ENCODE measurements at regions not wholly inside any gene's neighbourhood (a gene's known extent, or its start where the extent isn't known, plus 50 kb on each side); places are given as distances from the start of the nearest gene placed in this dataset.

DNA sequence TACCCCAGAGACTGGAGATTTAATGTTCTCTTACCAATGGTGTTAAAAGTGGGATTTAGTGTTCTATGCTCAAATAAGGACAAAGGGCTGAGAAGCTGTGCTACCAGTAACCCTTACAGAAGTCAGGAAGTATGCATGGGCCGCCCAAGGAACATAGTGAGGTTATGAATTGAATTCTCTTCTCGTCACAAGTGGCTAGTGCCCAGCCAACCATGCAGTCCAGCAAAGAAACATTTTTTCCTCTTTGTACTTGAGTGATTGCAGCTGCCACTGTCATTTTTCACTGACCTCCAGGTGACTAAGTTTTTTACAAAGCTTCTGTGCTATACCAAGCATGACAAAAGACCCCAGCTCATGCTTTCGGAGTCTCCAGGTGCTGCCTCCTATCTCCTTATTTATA, 110.6 kb upstream of the DCBLD2 start (continued):
- TF ChIP-seq, protein P1, sequence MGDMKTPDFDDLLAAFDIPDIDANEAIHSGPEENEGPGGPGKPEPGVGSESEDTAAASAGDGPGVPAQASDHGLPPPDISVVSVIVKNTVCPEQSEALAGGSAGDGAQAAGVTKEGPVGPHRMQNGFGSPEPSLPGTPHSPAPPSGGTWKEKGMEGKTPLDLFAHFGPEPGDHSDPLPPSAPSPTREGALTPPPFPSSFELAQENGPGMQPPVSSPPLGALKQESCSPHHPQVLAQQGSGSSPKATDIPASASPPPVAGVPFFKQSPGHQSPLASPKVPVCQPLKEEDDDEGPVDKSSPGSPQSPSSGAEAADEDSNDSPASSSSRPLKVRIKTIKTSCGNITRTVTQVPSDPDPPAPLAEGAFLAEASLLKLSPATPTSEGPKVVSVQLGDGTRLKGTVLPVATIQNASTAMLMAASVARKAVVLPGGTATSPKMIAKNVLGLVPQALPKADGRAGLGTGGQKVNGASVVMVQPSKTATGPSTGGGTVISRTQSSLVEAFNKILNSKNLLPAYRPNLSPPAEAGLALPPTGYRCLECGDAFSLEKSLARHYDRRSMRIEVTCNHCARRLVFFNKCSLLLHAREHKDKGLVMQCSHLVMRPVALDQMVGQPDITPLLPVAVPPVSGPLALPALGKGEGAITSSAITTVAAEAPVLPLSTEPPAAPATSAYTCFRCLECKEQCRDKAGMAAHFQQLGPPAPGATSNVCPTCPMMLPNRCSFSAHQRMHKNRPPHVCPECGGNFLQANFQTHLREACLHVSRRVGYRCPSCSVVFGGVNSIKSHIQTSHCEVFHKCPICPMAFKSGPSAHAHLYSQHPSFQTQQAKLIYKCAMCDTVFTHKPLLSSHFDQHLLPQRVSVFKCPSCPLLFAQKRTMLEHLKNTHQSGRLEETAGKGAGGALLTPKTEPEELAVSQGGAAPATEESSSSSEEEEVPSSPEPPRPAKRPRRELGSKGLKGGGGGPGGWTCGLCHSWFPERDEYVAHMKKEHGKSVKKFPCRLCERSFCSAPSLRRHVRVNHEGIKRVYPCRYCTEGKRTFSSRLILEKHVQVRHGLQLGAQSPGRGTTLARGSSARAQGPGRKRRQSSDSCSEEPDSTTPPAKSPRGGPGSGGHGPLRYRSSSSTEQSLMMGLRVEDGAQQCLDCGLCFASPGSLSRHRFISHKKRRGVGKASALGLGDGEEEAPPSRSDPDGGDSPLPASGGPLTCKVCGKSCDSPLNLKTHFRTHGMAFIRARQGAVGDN (IDR thresholded peaks at IDR 0.05), result no peak

DNA sequence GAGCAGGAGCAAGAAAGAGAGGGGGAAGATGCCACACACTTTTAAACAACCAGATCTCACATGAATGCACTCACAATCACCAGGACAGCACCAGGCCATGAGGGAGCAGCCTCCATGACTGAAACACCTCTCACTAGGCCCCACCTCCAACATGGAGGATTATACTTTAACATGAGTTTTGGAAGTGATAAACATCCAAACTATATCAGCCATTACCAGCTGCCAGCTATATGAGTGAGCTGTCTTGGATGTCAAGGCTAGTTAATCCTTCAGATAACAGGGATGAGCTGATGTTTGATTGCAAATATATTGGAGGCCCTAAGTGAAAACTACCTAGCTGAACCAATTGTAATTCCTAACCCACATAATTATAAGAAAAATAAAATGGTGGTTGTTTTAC, 108.4 kb upstream of the DCBLD2 start:
- H3K9me3 ChIP-seq (replicated peaks; ENCODE audit: control insufficient read depth, insufficient read depth, low read length), result no peaks in the 10 kb centered on the region
- ChIA-PET POLR2A (no interaction called here), RAD21 (ENCODE audit: unreplicated experiment) (no interaction called here), SMC1A (ENCODE audit: uncharacterized antibody, unreplicated experiment) (interaction anchor here (0.8 kb wide), 1 partner anchor 16 kb away, joined by 3 read pairs; no protein-coding TSS in a partner anchor), CTCF (interaction anchor here (1.1 to 2.4 kb wide), 2 partner anchors 14 to 15 kb away, joined by 7 to 11 read pairs; no protein-coding TSS in a partner anchor)
- in situ Hi-C loops (cut with MboI) (no loop called here), intact Hi-C loops (cut with micrococcal nuclease; ENCODE audit: unreplicated experiment) (no loop called here)
- no TSS peak for BruUV-seq (replicated peaks)
- H3K4me2 ChIP-seq (ENCODE audit: control insufficient read depth, insufficient read depth), result no peak overlapping the region
- no peak for ATAC-seq
- no peaks in the 10 kb centered on the region for H3K79me2 ChIP-seq (ENCODE audit: control insufficient read depth, insufficient read depth, low read length)
- no peak overlapping the region for H2AFZ ChIP-seq (ENCODE audit: control insufficient read depth, low read depth, low read length)
- FAIRE-seq, result no peak
- no peak overlapping the region for H3K9ac ChIP-seq (ENCODE audit: control insufficient read depth, insufficient read depth, low read length)
- H3K27ac ChIP-seq (ENCODE audit: control insufficient read depth, insufficient read depth), result no peak overlapping the region
- no peaks in the 10 kb centered on the region for H4K20me1 ChIP-seq (ENCODE audit: control insufficient read depth, insufficient read depth)
- H3K4me1 ChIP-seq (ENCODE audit: control insufficient read depth, insufficient read depth, low read length), result peaks cover 8% of the 10 kb centered on the region; the same call in 1 of the 2 replicates
- DNase-seq (ENCODE audit: low read depth, low spot score), result no peak
- H3K4me3 ChIP-seq, result no peak overlapping the region
- H3K36me3 ChIP-seq (ENCODE audit: control insufficient read depth in 2 of 2, insufficient read depth in 2 of 2, low read length in 1 of 2), result no peaks in the 10 kb centered on the region
- H3K27me3 ChIP-seq (replicated peaks in 1 of 2; ENCODE audit: control insufficient read depth in 2 of 2, insufficient read depth in 2 of 2, low read length in 1 of 2), result no peaks in the 10 kb centered on the region
- TF ChIP-seq NRF1 (conservative IDR thresholded peaks at IDR 0.05; ENCODE audit: low read depth, low read length), result no peak
- TF ChIP-seq, protein P2, sequence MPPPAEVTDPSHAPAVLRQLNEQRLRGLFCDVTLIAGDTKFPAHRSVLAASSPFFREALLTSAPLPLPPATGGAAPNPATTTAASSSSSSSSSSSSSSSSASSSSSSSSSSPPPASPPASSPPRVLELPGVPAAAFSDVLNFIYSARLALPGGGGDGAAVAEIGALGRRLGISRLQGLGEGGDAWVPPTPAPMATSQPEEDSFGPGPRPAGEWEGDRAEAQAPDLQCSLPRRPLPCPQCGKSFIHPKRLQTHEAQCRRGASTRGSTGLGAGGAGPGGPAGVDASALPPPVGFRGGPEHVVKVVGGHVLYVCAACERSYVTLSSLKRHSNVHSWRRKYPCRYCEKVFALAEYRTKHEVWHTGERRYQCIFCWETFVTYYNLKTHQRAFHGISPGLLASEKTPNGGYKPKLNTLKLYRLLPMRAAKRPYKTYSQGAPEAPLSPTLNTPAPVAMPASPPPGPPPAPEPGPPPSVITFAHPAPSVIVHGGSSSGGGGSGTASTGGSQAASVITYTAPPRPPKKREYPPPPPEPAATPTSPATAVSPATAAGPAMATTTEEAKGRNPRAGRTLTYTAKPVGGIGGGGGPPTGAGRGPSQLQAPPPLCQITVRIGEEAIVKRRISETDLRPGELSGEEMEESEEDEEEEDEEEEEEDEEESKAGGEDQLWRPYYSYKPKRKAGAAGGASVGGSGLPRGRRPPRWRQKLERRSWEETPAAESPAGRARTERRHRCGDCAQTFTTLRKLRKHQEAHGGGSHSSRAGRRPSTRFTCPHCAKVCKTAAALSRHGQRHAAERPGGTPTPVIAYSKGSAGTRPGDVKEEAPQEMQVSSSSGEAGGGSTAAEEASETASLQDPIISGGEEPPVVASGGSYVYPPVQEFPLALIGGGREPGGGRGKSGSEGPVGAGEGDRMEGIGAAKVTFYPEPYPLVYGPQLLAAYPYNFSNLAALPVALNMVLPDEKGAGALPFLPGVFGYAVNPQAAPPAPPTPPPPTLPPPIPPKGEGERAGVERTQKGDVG (CRISPR knock-in tag; IDR thresholded peaks at IDR 0.05), result no peak
- TF ChIP-seq, protein P3, sequence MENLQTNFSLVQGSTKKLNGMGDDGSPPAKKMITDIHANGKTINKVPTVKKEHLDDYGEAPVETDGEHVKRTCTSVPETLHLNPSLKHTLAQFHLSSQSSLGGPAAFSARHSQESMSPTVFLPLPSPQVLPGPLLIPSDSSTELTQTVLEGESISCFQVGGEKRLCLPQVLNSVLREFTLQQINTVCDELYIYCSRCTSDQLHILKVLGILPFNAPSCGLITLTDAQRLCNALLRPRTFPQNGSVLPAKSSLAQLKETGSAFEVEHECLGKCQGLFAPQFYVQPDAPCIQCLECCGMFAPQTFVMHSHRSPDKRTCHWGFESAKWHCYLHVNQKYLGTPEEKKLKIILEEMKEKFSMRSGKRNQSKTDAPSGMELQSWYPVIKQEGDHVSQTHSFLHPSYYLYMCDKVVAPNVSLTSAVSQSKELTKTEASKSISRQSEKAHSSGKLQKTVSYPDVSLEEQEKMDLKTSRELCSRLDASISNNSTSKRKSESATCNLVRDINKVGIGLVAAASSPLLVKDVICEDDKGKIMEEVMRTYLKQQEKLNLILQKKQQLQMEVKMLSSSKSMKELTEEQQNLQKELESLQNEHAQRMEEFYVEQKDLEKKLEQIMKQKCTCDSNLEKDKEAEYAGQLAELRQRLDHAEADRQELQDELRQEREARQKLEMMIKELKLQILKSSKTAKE (IDR thresholded peaks at IDR 0.05; ENCODE audit: low read depth, poor library complexity, severe bottlenecking), result no peak
- TF ChIP-seq, protein P4, sequence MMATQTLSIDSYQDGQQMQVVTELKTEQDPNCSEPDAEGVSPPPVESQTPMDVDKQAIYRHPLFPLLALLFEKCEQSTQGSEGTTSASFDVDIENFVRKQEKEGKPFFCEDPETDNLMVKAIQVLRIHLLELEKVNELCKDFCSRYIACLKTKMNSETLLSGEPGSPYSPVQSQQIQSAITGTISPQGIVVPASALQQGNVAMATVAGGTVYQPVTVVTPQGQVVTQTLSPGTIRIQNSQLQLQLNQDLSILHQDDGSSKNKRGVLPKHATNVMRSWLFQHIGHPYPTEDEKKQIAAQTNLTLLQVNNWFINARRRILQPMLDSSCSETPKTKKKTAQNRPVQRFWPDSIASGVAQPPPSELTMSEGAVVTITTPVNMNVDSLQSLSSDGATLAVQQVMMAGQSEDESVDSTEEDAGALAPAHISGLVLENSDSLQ (IDR thresholded peaks at IDR 0.05), result no peak
